GM23338 (cell line): ENCODE measurements at regions not wholly inside any gene's neighbourhood (a gene's known extent, or its start where the extent isn't known, plus 50 kb on each side); places are given as distances from the start of the nearest gene placed in this dataset.

ENCODE experiments used
- ATAC-seq: fragments of 200-7000 bp; cut with Tn5 transposase; 3 replicates; pipeline ENCODE4 v1.9.1; 2020
- DNase-seq: peaks from one replicate; pipeline ENCODE4 v3.0.0-alpha.2; 2015; ENCODE audit warnings: low spot score
- H2AFZ ChIP-seq: fragments of 200-600 bp; sonication (generic); 2 replicates; pipeline ENCODE4 v1.8.0; 2016; ENCODE audit warnings: antibody characterized with exemption, mild to moderate bottlenecking, moderate library complexity
- H3F3A ChIP-seq: fragments of 200-600 bp; sonication (generic); replicated peaks from 2 replicates; pipeline ENCODE4 v1.8.0; 2017; ENCODE audit warnings: antibody characterized with exemption, mixed run types, low read depth
- H3K27ac ChIP-seq: fragments of 200-600 bp; sonication (generic); 2 replicates; pipeline ENCODE4 v1.6.1; 2016; ENCODE audit warnings: low read depth
- H3K27me3 ChIP-seq: fragments of 200-600 bp; sonication (generic); 2 replicates; pipeline ENCODE4 v1.8.0; 2016; ENCODE audit warnings: mild to moderate bottlenecking, mixed run types, moderate library complexity; ENCODE audit not compliant: insufficient read depth
- H3K36me3 ChIP-seq: fragments of 200-600 bp; sonication (generic); 2 replicates; pipeline ENCODE4 v1.8.0; 2016; ENCODE audit warnings: mild to moderate bottlenecking; ENCODE audit not compliant: insufficient read depth
- H3K4me1 ChIP-seq: fragments of 200-600 bp; sonication (generic); 2 replicates; pipeline ENCODE4 v1.8.0; 2016; ENCODE audit warnings: mild to moderate bottlenecking, moderate library complexity; ENCODE audit not compliant: insufficient read depth
- H3K4me2 ChIP-seq: fragments of 200-600 bp; sonication (generic); 2 replicates; pipeline ENCODE4 v1.7.1; 2017; ENCODE audit warnings: mixed run types
- H3K4me3 ChIP-seq: fragments of 200-600 bp; sonication (generic); 2 replicates; pipeline ENCODE4 v1.6.1; 2016; ENCODE audit warnings: mixed run types
- H3K79me2 ChIP-seq: fragments of 200-600 bp; sonication (generic); replicated peaks from 2 replicates; pipeline ENCODE4 v1.8.0; 2017; ENCODE audit warnings: mild to moderate bottlenecking; ENCODE audit not compliant: insufficient read depth
- H3K9me2 ChIP-seq: fragments of 200-600 bp; sonication (generic); 2 replicates; pipeline ENCODE4 v1.8.0; 2017; ENCODE audit not compliant: insufficient read depth
- H4K20me1 ChIP-seq: fragments of 200-600 bp; sonication (generic); replicated peaks from 2 replicates; pipeline ENCODE4 v1.8.0; 2017; ENCODE audit warnings: mild to moderate bottlenecking; ENCODE audit not compliant: insufficient read depth
- H3K27ac Mint-ChIP-seq: 2 replicates; pipeline ENCODE4 v1.8.0; 2020; ENCODE audit warnings: inconsistent platforms, mild to moderate bottlenecking, moderate library complexity, mixed read lengths
- H3K27me3 Mint-ChIP-seq: 3 replicates; pipeline ENCODE4 v1.8.0; 2022; ENCODE audit warnings: low read depth, mild to moderate bottlenecking, moderate library complexity, mixed read lengths, inconsistent platforms; ENCODE audit not compliant: insufficient read depth, poor library complexity
- H3K36me3 Mint-ChIP-seq: 3 replicates; pipeline ENCODE4 v1.8.0; 2021; ENCODE audit warnings: low read depth, mild to moderate bottlenecking, inconsistent platforms, moderate library complexity, mixed read lengths
- H3K4me1 Mint-ChIP-seq: 3 replicates; pipeline ENCODE4 v1.8.0; 2020; ENCODE audit warnings: mild to moderate bottlenecking, inconsistent platforms, mixed read lengths
- H3K4me3 Mint-ChIP-seq: 3 replicates; pipeline ENCODE4 v1.8.0; 2021; ENCODE audit warnings: moderate library complexity, mild to moderate bottlenecking, inconsistent platforms, mixed read lengths
- H3K9me3 Mint-ChIP-seq: 3 replicates; pipeline ENCODE4 v1.8.0; 2020; ENCODE audit warnings: moderate library complexity, mild to moderate bottlenecking, inconsistent platforms, mixed read lengths
- CREB1 ChIP-seq: fragments of 250-450 bp; sonication (Bioruptor Pico); IDR thresholded peaks from 2 replicates; pipeline ENCODE4 v1.5.0; 2020; ENCODE audit warnings: low read depth, mild to moderate bottlenecking, moderate library complexity
- JUNB ChIP-seq: IDR thresholded peaks from one replicate; pipeline ENCODE4 v1.6.1; 2016; ENCODE audit warnings: antibody characterized with exemption; ENCODE audit not compliant: unreplicated experiment
- POLR2AphosphoS5 ChIP-seq: IDR thresholded peaks from 2 replicates; pipeline ENCODE4 v1.6.1; 2016; ENCODE audit warnings: antibody characterized with exemption, low read depth
- STAT1 ChIP-seq: IDR thresholded peaks from one replicate; pipeline ENCODE4 v1.6.1; 2016; ENCODE audit warnings: antibody characterized with exemption; ENCODE audit not compliant: unreplicated experiment
- ZNF331 ChIP-seq: fragments of 250-450 bp; sonication (Bioruptor Pico); IDR thresholded peaks from 2 replicates; pipeline ENCODE4 v1.5.0; 2020; ENCODE audit warnings: low read depth, mild to moderate bottlenecking, moderate library complexity
- TF ChIP-seq, protein P1 (sequence below): IDR thresholded peaks from one replicate; pipeline ENCODE4 v1.6.1; 2018; ENCODE audit warnings: antibody characterized with exemption; ENCODE audit not compliant: unreplicated experiment
- TF ChIP-seq, protein P2 (sequence below): IDR thresholded peaks from 2 replicates; pipeline ENCODE4 v1.6.1; 2016; ENCODE audit warnings: antibody characterized with exemption
- TF ChIP-seq, protein P3 (sequence below), 2 experiments: fragments of 200-600 bp in 1 of 2; sonication (generic) in 1 of 2; conservative IDR thresholded peaks; 2 replicates each; pipeline versions ENCODE4 v1.5.1 to v1.6.1; 2016 to 2017; ENCODE audit warnings: antibody characterized with exemption in 2 of 2, low read depth in 2 of 2, mild to moderate bottlenecking in 2 of 2, moderate library complexity in 1 of 2

DNA sequence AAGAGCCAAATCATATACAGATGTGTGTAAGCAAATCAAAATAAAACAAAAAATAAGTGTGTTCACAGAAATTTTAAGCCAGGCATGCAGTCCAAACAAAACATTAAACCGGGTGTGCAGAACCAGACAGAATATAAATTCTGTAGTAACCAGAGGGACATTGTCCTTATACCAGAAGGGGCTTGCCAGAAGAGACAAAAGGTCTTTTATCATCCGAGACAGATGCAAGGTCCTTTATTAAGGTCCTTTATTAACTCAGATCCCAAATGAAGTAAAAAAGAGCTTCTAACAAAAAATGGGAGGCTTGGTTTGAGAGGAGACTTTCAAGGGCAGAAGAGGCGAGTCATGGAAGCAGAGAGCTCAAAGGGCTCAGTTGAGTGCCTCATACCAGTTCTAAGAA, 59.2 kb downstream of the RGS12 start (continued):
- TF ChIP-seq, protein P1, sequence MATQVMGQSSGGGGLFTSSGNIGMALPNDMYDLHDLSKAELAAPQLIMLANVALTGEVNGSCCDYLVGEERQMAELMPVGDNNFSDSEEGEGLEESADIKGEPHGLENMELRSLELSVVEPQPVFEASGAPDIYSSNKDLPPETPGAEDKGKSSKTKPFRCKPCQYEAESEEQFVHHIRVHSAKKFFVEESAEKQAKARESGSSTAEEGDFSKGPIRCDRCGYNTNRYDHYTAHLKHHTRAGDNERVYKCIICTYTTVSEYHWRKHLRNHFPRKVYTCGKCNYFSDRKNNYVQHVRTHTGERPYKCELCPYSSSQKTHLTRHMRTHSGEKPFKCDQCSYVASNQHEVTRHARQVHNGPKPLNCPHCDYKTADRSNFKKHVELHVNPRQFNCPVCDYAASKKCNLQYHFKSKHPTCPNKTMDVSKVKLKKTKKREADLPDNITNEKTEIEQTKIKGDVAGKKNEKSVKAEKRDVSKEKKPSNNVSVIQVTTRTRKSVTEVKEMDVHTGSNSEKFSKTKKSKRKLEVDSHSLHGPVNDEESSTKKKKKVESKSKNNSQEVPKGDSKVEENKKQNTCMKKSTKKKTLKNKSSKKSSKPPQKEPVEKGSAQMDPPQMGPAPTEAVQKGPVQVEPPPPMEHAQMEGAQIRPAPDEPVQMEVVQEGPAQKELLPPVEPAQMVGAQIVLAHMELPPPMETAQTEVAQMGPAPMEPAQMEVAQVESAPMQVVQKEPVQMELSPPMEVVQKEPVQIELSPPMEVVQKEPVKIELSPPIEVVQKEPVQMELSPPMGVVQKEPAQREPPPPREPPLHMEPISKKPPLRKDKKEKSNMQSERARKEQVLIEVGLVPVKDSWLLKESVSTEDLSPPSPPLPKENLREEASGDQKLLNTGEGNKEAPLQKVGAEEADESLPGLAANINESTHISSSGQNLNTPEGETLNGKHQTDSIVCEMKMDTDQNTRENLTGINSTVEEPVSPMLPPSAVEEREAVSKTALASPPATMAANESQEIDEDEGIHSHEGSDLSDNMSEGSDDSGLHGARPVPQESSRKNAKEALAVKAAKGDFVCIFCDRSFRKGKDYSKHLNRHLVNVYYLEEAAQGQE = no peak
- no peak for TF ChIP-seq STAT1

DNA sequence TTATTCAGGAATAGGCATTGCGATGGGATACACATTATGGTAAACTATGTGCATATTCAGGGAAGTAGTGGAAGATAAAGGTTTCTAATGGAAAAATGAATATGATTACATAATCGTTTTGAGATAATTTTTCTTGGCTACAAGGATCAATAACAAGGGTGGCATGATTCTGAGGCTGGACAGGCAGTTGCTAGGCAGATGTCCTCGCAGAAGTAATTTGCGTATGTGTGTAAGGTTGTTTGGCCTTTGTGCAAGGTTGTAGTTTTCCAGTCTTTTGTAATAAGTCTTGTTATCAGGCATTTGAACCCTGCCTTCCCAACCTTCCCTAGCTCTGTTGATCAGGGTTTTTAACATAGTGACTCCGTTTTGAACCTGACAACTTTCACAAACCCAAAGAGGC, 59.7 kb downstream of the RGS12 start:
- H4K20me1 ChIP-seq = no peaks in the 10 kb centered on the region
- TF ChIP-seq, protein P2, sequence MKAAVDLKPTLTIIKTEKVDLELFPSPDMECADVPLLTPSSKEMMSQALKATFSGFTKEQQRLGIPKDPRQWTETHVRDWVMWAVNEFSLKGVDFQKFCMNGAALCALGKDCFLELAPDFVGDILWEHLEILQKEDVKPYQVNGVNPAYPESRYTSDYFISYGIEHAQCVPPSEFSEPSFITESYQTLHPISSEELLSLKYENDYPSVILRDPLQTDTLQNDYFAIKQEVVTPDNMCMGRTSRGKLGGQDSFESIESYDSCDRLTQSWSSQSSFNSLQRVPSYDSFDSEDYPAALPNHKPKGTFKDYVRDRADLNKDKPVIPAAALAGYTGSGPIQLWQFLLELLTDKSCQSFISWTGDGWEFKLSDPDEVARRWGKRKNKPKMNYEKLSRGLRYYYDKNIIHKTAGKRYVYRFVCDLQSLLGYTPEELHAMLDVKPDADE = no peak
- TF ChIP-seq ZNF331 (no peak), POLR2AphosphoS5 (no peak), CREB1 (CRISPR knock-in tag) (no peak), JUNB (no peak)
- TF ChIP-seq, protein P3, sequence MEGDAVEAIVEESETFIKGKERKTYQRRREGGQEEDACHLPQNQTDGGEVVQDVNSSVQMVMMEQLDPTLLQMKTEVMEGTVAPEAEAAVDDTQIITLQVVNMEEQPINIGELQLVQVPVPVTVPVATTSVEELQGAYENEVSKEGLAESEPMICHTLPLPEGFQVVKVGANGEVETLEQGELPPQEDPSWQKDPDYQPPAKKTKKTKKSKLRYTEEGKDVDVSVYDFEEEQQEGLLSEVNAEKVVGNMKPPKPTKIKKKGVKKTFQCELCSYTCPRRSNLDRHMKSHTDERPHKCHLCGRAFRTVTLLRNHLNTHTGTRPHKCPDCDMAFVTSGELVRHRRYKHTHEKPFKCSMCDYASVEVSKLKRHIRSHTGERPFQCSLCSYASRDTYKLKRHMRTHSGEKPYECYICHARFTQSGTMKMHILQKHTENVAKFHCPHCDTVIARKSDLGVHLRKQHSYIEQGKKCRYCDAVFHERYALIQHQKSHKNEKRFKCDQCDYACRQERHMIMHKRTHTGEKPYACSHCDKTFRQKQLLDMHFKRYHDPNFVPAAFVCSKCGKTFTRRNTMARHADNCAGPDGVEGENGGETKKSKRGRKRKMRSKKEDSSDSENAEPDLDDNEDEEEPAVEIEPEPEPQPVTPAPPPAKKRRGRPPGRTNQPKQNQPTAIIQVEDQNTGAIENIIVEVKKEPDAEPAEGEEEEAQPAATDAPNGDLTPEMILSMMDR (conservative IDR thresholded peaks at IDR 0.05; ENCODE audit: low read depth in 2 of 2) = no peak
- TF ChIP-seq, protein P1 = no peak
- peaks cover 17% of the 10 kb centered on the region for H3K4me1 ChIP-seq
- 0 out of 3 replicates have a peak, but pooled peaks cover 5% of the 10 kb centered on the region for H3K36me3 Mint-ChIP-seq
- no peak overlapping the region for H3K27ac Mint-ChIP-seq
- no peak overlapping the region for H3K4me2 ChIP-seq
- no peak for ATAC-seq
- no peaks in the 10 kb centered on the region for H3K9me2 ChIP-seq
- no peak overlapping the region for H2AFZ ChIP-seq
- H3K27ac ChIP-seq = no peak overlapping the region
- H3K4me1 Mint-ChIP-seq = peaks cover 13% of the 10 kb centered on the region
- no peak overlapping the region for H3K4me3 ChIP-seq
- H3K79me2 ChIP-seq = no peaks in the 10 kb centered on the region
- no peaks in the 10 kb centered on the region for H3K27me3 Mint-ChIP-seq
- no peak for DNase-seq
- H3F3A ChIP-seq = no peaks in the 10 kb centered on the region
- no peak overlapping the region for H3K4me3 Mint-ChIP-seq
- H3K9me3 Mint-ChIP-seq = no peaks in the 10 kb centered on the region
- H3K36me3 ChIP-seq = no peaks in the 10 kb centered on the region
- H3K27me3 ChIP-seq = no peaks in the 10 kb centered on the region
